ENCODE measurements at regions not wholly inside any gene's neighbourhood (a gene's known extent, or its start where the extent isn't known, plus 50 kb on each side); places are given as distances from the start of the nearest gene placed in this dataset.
"Not testable (repeated sequence)": the region's sequence is repeated elsewhere in the genome, so short reads cannot be mapped to it uniquely, and the experiment has no call there.

- ATAC-seq: no peak
- Mint-ChIP-seq H3K27me3 (no peaks in the 10 kb centered on the region), H3K36me3 (no peaks in the 10 kb centered on the region), H3K4me3 (no peak overlapping the region), H3K4me1 (peaks cover 6% of the 10 kb centered on the region), H3K27ac (no peak overlapping the region), H3K9me3 (no peaks in the 10 kb centered on the region)
These were observed 276.0 kb upstream of the TRIB2 start for GRCh38 chr2:12440731-12441130.

DNA sequence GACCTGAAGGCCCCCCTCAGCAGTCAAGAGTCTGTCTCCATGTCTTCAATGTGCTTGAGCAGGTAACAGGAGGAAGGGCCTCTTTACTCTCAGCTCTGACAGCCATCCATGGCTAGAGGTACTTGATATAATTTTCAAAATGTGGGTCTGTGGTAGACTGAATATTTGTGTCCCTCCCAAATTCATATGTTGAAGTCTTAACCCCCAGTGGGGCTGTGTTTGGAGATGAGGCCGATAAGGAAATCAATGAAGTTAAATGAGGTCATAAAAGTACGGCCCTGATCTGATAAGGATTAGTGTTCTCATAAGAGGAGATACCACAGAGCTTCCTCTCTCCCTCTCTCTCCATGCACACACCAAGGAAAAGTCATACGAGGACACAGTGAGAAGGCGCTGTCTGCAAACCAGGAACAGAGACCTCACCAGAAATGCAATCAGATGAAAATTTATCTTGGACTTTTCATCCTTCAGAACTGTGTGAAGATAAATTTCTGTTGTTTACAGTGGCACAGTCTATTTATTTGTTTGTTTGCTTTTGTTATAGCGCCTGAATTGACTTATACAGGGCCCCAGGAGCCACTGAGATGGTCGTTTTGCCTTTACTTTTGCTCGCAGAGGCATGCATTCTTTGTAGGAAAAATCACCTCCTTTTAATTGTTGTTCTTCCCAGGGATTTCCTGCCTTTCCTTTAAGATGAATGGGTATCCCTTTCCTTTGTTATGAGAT is 274.8 kb upstream of the TRIB2 start:
- H3K4me1 Mint-ChIP-seq: peaks cover 6% of the 10 kb centered on the region
- H3K9me3 Mint-ChIP-seq: no peaks in the 10 kb centered on the region
- no peak for ATAC-seq
- H3K27ac Mint-ChIP-seq: no peak overlapping the region
- H3K27me3 Mint-ChIP-seq: no peaks in the 10 kb centered on the region
- H3K36me3 Mint-ChIP-seq: no peaks in the 10 kb centered on the region
- H3K4me3 Mint-ChIP-seq: no peak overlapping the region

DNA sequence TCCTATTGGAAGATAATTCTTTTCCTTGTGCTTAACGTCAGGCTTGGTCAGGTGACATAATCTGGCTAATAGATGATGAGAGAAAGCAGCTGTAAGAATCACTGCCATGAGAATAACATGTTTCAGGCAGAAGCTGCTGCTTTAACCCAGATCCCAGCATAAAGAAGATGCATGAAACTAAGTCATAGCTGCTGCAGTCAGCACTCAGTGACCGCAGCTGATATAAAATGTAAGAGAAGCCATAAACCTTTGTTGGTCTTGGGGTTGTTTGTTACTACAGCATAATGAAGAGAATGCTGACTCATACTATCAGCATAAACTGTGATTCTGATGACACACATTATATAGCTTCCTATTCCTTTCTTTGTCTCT is 274.3 kb upstream of the TRIB2 start:
- Mint-ChIP-seq H3K4me3 (no peak overlapping the region), H3K9me3 (no peaks in the 10 kb centered on the region)

GRCh38 chr2:12448846-12449505 is 267.8 kb upstream of the TRIB2 start:
- Mint-ChIP-seq H3K4me3 (no peak overlapping the region), H3K27ac (no peak overlapping the region), H3K9me3 (no peaks in the 10 kb centered on the region), H3K27me3 (no peaks in the 10 kb centered on the region), H3K4me1 (peaks cover 12% of the 10 kb centered on the region), H3K36me3 (no peaks in the 10 kb centered on the region)
- ATAC-seq: no peak

More for the DNA sequence above, 274.3 kb upstream of the TRIB2 start:
- Mint-ChIP-seq H3K27ac (peak overlapping the region; percentile 23), H3K4me1 (peaks cover 6% of the 10 kb centered on the region), H3K36me3 (no peaks in the 10 kb centered on the region), H3K27me3 (no peaks in the 10 kb centered on the region)
- ATAC-seq: no peak

DNA sequence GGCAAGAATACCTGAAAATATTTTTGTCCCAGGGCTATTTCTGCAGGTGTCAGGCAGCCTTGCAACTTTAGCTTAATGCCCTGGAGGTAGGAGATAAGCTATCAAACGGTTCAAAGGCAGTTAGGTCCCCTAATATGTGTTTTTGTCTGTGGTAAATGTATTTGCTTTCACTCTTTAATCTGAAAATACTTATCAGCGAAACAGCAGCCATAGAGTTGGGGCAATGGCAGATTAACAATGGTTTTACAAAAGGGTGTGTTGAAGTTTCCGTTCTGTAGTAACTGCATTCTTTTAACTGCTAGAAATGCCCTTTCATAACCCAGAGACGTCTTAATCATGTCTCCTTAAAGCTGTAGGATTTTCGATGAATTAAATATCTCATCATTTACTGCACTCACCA is 265.0 kb upstream of the TRIB2 start:
- ATAC-seq: no peak
- no peak overlapping the region for H3K27ac Mint-ChIP-seq
- no peaks in the 10 kb centered on the region for H3K27me3 Mint-ChIP-seq
- no peaks in the 10 kb centered on the region for H3K9me3 Mint-ChIP-seq
- no peaks in the 10 kb centered on the region for H3K36me3 Mint-ChIP-seq
- no peak overlapping the region for H3K4me3 Mint-ChIP-seq
- peaks cover 12% of the 10 kb centered on the region for H3K4me1 Mint-ChIP-seq

DNA sequence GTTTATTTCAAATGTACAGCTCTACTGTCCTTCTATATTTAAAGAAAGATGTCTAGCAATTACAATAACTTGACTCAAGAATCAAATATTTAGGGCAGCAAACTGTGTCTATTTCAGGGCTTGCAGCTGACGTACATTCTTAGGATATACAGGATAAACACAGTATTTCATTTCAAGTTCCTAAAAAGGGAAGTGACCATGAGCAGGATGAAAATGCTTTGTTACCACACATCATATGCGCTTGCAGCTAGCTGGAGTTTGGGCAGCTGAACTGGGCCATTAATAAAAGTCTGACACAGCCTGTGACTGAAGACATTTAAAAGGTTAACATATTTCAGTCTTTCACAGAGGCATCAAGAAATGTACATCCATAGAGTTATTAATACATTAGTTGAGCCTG is 264.6 kb upstream of the TRIB2 start:
- H3K4me1 Mint-ChIP-seq: peaks cover 16% of the 10 kb centered on the region
- H3K9me3 Mint-ChIP-seq: no peaks in the 10 kb centered on the region
- no peaks in the 10 kb centered on the region for H3K36me3 Mint-ChIP-seq
- H3K27me3 Mint-ChIP-seq: no peaks in the 10 kb centered on the region
- no peak overlapping the region for H3K27ac Mint-ChIP-seq
- H3K4me3 Mint-ChIP-seq: no peak overlapping the region
- no peak for ATAC-seq

GRCh38 chr2:12453731-12454130 is 263.0 kb upstream of the TRIB2 start:
- Mint-ChIP-seq H3K4me3 (no peak overlapping the region), H3K27ac (no peak overlapping the region), H3K27me3 (no peaks in the 10 kb centered on the region), H3K4me1 (peaks cover 18% of the 10 kb centered on the region), H3K9me3 (no peaks in the 10 kb centered on the region), H3K36me3 (no peaks in the 10 kb centered on the region)
- ATAC-seq: no peak

DNA sequence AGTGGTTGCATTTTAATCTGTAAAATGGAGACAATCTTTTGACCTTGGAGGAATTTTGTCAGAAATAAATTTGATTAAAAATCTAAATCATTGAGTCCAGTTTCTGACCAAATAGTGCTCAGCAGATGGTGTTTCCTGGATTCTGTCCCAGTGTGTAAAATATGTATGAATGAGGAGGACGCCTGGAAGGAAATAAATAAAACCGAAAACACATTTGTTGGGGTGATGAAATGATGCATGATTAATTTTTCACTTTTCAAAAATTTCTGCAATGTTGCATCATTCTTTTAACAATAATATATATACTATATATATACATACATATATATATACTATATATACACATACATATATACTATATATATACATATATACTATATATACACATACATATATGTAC is 261.1 kb upstream of the TRIB2 start:
- H3K4me1 Mint-ChIP-seq: peaks cover 18% of the 10 kb centered on the region
- no peaks in the 10 kb centered on the region for H3K27me3 Mint-ChIP-seq
- no peak overlapping the region for H3K4me3 Mint-ChIP-seq
- no peaks in the 10 kb centered on the region for H3K9me3 Mint-ChIP-seq
- ATAC-seq: no peak
- no peaks in the 10 kb centered on the region for H3K36me3 Mint-ChIP-seq
- H3K27ac Mint-ChIP-seq: no peak overlapping the region

DNA sequence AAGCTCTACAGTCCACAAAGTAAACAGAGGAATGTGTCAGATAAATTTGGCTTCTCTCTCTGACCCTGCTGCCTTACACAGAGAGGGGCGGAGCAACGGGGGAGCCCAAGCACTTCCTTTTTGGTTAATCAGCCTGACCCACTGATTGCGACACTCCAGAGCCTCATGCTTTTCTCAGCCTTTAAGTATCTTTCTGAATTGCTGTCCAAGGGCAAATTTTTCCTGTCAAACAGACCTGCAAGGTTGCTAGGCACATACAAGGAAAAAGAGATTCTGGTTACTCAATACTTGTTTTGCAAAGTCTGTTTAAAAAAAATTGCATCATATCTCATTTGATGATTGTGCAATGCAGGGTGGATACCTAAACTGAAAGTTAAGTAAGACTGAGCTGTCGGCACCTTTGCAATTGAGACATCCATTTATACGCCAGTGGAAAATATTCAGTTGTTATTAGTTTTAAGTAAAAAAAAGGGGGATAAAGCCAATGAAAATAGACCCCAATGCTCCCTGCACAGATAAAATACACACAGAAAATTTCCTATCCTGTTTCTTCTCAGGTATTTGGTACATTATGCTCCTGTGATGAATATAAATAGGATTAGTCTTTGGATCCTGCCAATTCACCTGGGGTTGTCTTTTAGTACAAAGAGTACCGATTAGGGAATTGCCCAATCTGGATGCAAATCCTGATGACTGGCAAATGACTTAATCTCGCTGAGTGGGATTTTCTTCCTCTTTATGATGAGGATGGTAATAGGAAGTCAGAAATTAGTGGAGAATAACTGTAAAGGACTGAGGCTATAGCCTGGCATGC is 260.2 kb upstream of the TRIB2 start:
- Mint-ChIP-seq H3K27me3 (no peaks in the 10 kb centered on the region), H3K4me1 (peaks cover 18% of the 10 kb centered on the region), H3K9me3 (peaks cover 6% of the 10 kb centered on the region), H3K4me3 (peak overlapping the region; percentile 71), H3K27ac (peak overlapping the region; percentile 68), H3K36me3 (no peaks in the 10 kb centered on the region)
- ATAC-seq: peak; percentile 82

DNA sequence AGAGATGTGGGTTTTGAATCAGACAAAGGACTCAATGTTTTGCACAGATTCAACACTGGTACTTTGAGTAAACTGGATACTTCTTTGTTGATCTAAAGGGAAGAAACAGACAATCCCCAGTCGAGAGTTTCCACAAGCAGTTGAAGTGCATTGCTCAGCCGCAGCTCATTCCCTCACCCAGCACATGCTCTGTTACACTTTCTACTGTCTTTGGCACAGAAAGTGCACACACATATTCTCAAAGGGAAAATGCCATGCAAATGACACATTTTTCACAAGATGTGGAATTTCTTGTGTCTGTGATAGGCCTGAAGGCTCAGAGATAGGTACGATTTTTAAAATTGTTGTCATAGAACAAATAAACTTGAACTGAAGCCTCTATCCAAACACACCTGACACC is 258.9 kb upstream of the TRIB2 start:
- Mint-ChIP-seq H3K27me3 (no peaks in the 10 kb centered on the region), H3K36me3 (no peaks in the 10 kb centered on the region), H3K4me3 (no peak overlapping the region), H3K9me3 (peaks cover 7% of the 10 kb centered on the region), H3K4me1 (peaks cover 6% of the 10 kb centered on the region), H3K27ac (no peak overlapping the region)
- ATAC-seq: no peak

- no peak overlapping the region for H3K4me3 Mint-ChIP-seq
- H3K4me1 Mint-ChIP-seq: no peaks in the 10 kb centered on the region
- peaks cover 14% of the 10 kb centered on the region for H3K9me3 Mint-ChIP-seq
- no peaks in the 10 kb centered on the region for H3K36me3 Mint-ChIP-seq
- ATAC-seq: no peak
- no peaks in the 10 kb centered on the region for H3K27me3 Mint-ChIP-seq
- no peak overlapping the region for H3K27ac Mint-ChIP-seq
These were observed 253.5 kb upstream of the TRIB2 start for GRCh38 chr2:12463189-12463588.

- Mint-ChIP-seq H3K4me3 (no peak overlapping the region), H3K27me3 (no peaks in the 10 kb centered on the region), H3K4me1 (no peaks in the 10 kb centered on the region), H3K36me3 (no peaks in the 10 kb centered on the region), H3K9me3 (peaks cover 14% of the 10 kb centered on the region), H3K27ac (no peak overlapping the region)
- no peak for ATAC-seq
These were observed 251.1 kb upstream of the TRIB2 start for GRCh38 chr2:12465631-12466135.

- no peaks in the 10 kb centered on the region for H3K27me3 Mint-ChIP-seq
- peaks cover 13% of the 10 kb centered on the region for H3K9me3 Mint-ChIP-seq
- H3K4me1 Mint-ChIP-seq: no peaks in the 10 kb centered on the region
- no peak overlapping the region for H3K4me3 Mint-ChIP-seq
- peaks cover 3% of the 10 kb centered on the region for H3K36me3 Mint-ChIP-seq
- ATAC-seq: no peak
- peak overlapping the region; percentile 14 for H3K27ac Mint-ChIP-seq
These were observed 249.4 kb upstream of the TRIB2 start for GRCh38 chr2:12467303-12467702.

GRCh38 chr2:12469141-12469561 is 247.6 kb upstream of the TRIB2 start:
- no peak for ATAC-seq
- Mint-ChIP-seq H3K9me3 (peaks cover 16% of the 10 kb centered on the region), H3K27me3 (no peaks in the 10 kb centered on the region), H3K36me3 (peaks cover 7% of the 10 kb centered on the region), H3K4me3 (no peak overlapping the region), H3K27ac (no peak overlapping the region), H3K4me1 (no peaks in the 10 kb centered on the region)

DNA sequence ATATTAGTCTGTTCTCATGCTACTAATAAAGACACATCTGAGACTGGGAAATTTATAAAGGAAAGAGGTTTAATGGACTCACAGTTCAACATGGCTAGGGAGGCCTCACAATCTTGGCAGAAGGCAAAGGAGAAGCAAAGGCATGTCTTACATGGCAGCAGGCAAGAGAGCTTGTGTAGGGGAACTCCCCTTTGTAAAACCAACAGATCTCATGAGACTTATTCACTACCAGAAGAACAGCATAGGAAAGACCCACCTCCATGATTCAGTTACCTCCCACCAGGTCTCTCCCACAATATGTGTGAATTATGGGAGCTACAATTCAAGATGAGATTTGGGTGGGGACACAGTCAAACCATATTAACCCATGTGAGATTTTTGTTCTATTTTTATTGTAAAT is 244.5 kb upstream of the TRIB2 start:
- H3K9me3 Mint-ChIP-seq: peaks cover 13% of the 10 kb centered on the region
- not testable (repeated sequence) for H3K27ac Mint-ChIP-seq, H3K36me3 Mint-ChIP-seq, ATAC-seq, H3K27me3 Mint-ChIP-seq, H3K4me1 Mint-ChIP-seq, H3K4me3 Mint-ChIP-seq
